ENCODE measurements at regions not wholly inside any gene's neighbourhood (a gene's known extent, or its start where the extent isn't known, plus 50 kb on each side); places are given as distances from the start of the nearest gene placed in this dataset.

DNA sequence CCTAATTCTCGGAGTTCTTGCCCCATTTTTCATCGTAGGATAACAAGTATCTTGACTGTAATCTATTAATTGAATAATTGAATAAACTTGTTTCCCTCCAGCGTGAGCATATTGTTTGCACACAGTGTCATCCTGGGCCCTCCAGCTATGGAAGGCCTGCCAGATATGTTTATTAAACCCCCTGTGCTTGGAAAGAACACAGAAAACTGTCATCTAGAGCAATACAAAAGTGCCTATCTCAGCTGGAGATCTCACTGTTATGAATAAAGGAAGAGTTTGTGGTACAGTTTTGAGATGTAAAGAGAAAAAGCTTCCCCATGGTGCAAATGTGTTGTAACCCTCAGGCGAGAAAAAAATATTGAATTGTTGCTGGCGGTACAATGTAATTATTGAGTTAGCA is 405.9 kb downstream of the SOX2 start:
- TF ChIP-seq POLR2AphosphoS5 (IDR thresholded peaks at IDR 0.05; ENCODE audit: low read depth, low read length) (no peak), MXI1 (IDR thresholded peaks at IDR 0.05; ENCODE audit: low read depth, low read length) (no peak), SIN3A (IDR thresholded peaks at IDR 0.05; ENCODE audit: borderline replicate concordance, low read depth, low read length) (no peak), GABPA (IDR thresholded peaks at IDR 0.05; ENCODE audit: low read depth) (no peak)
- TF ChIP-seq, protein P1, sequence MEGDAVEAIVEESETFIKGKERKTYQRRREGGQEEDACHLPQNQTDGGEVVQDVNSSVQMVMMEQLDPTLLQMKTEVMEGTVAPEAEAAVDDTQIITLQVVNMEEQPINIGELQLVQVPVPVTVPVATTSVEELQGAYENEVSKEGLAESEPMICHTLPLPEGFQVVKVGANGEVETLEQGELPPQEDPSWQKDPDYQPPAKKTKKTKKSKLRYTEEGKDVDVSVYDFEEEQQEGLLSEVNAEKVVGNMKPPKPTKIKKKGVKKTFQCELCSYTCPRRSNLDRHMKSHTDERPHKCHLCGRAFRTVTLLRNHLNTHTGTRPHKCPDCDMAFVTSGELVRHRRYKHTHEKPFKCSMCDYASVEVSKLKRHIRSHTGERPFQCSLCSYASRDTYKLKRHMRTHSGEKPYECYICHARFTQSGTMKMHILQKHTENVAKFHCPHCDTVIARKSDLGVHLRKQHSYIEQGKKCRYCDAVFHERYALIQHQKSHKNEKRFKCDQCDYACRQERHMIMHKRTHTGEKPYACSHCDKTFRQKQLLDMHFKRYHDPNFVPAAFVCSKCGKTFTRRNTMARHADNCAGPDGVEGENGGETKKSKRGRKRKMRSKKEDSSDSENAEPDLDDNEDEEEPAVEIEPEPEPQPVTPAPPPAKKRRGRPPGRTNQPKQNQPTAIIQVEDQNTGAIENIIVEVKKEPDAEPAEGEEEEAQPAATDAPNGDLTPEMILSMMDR (IDR thresholded peaks at IDR 0.05) = no peak

Data from SK-N-SH (cell line).